Activated naive CD8-positive, alpha-beta T cell treated with anti-CD3 and anti-CD28 coated beads for 36 hours (primary cell): ENCODE measurements at regions not wholly inside any gene's neighbourhood (a gene's known extent, or its start where the extent isn't known, plus 50 kb on each side); places are given as distances from the start of the nearest gene placed in this dataset.
"Not testable (repeated sequence)": the region's sequence is repeated elsewhere in the genome, so short reads cannot be mapped to it uniquely, and the experiment has no call there.

Experiments
- DNase-seq: peaks from one replicate; pipeline ENCODE4 v3.0.0; 2021
- H3K27ac Mint-ChIP-seq: one replicate; pipeline ENCODE4 v1.8.0; 2022; ENCODE audit warnings: mild to moderate bottlenecking, moderate library complexity, mixed read lengths
- H3K27me3 Mint-ChIP-seq: one replicate; pipeline ENCODE4 v1.8.0; 2022; ENCODE audit warnings: mild to moderate bottlenecking, mixed read lengths
- H3K36me3 Mint-ChIP-seq: one replicate; pipeline ENCODE4 v1.8.0; 2021; ENCODE audit warnings: mild to moderate bottlenecking, mixed read lengths
- H3K4me1 Mint-ChIP-seq: one replicate; pipeline ENCODE4 v1.8.0; 2021; ENCODE audit warnings: mixed read lengths
- H3K4me3 Mint-ChIP-seq: one replicate; pipeline ENCODE4 v1.8.0; 2022; ENCODE audit warnings: mild to moderate bottlenecking, moderate library complexity, mixed read lengths
- H3K9me3 Mint-ChIP-seq: one replicate; pipeline ENCODE4 v1.8.0; 2022; ENCODE audit warnings: mixed read lengths

- DNase-seq, H3K4me3 Mint-ChIP-seq, H3K27me3 Mint-ChIP-seq, H3K9me3 Mint-ChIP-seq, H3K27ac Mint-ChIP-seq, H3K4me1 Mint-ChIP-seq, H3K36me3 Mint-ChIP-seq: not testable (repeated sequence)
Measured at GRCh38 chr17:83172646-83173045, 93.2 kb downstream of the METRNL start.

- not testable (repeated sequence) for H3K4me1 Mint-ChIP-seq, H3K27me3 Mint-ChIP-seq, H3K36me3 Mint-ChIP-seq, H3K27ac Mint-ChIP-seq, H3K4me3 Mint-ChIP-seq, H3K9me3 Mint-ChIP-seq, DNase-seq
Measured at GRCh38 chr17:83173180-83173913, 93.9 kb downstream of the METRNL start.

DNA sequence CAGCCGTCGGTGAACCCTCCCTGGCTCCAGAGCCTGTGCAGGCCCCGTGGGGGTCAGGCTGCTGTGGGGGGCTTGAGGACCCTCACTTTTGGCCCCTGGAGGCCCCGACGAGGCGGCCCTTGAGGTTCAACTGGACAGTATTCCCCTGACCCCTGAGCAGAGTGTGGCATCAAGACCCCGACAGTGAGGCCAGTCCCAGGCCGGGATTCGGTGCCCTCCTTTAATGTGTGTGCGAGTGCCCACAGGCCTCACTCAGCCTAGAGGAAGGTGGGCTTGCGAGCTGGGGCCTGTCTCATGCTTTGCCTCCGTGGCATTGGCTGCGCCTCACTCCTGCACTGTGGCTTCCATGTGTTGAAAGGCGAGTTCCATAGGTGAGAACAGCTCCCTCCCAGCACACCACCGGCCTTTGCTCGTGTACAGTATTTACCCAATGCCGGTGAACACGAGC is 94.5 kb downstream of the METRNL start:
- DNase-seq, result no peak
- H3K9me3 Mint-ChIP-seq, result no peaks in the 10 kb centered on the region
- no peak overlapping the region for H3K27ac Mint-ChIP-seq
- H3K27me3 Mint-ChIP-seq, result peaks cover 8% of the 10 kb centered on the region
- no peak overlapping the region for H3K4me3 Mint-ChIP-seq
- H3K4me1 Mint-ChIP-seq, result no peaks in the 10 kb centered on the region
- H3K36me3 Mint-ChIP-seq, result peaks cover 1% of the 10 kb centered on the region

DNA sequence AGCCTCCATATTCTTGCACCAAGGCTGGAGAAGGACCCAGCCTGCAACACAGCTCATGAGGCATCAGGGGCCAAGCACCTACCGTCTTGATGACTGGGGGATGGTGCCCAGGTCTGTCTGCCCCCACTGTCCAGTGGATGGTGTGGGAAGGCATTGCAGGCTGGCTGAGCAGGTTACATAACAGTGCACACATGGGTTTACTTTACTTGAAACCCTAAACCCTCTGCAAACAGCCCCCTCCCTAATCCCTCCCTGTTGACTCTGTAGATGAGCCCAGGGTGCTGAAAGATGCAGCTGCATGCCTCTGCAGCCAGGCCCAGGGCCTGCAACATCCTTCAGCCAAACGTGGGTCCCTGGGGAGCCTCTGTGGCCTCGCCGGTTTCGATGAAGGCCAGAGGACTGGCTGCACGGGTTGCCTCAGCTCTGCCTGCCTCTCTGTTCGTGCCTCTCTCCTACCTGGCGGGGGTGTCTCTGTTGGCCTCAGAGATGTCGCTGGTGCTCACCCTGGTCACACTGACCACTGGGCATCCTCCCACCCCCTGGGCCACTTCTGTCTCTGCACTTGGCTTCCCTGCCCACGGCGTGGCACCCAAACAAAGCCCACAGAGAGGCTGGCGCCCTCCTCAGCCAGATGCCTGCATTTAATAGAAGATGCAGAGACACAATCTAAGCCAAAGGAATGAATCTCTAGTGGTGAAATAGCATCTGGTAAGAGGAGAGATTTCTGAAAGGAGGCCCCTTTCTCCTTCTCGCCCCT is 95.1 kb downstream of the METRNL start:
- no peak for DNase-seq
- no peaks in the 10 kb centered on the region for H3K36me3 Mint-ChIP-seq
- H3K27me3 Mint-ChIP-seq, result peaks cover 3% of the 10 kb centered on the region
- H3K27ac Mint-ChIP-seq, result no peak overlapping the region
- no peaks in the 10 kb centered on the region for H3K9me3 Mint-ChIP-seq
- no peak overlapping the region for H3K4me3 Mint-ChIP-seq
- H3K4me1 Mint-ChIP-seq, result no peaks in the 10 kb centered on the region

DNA sequence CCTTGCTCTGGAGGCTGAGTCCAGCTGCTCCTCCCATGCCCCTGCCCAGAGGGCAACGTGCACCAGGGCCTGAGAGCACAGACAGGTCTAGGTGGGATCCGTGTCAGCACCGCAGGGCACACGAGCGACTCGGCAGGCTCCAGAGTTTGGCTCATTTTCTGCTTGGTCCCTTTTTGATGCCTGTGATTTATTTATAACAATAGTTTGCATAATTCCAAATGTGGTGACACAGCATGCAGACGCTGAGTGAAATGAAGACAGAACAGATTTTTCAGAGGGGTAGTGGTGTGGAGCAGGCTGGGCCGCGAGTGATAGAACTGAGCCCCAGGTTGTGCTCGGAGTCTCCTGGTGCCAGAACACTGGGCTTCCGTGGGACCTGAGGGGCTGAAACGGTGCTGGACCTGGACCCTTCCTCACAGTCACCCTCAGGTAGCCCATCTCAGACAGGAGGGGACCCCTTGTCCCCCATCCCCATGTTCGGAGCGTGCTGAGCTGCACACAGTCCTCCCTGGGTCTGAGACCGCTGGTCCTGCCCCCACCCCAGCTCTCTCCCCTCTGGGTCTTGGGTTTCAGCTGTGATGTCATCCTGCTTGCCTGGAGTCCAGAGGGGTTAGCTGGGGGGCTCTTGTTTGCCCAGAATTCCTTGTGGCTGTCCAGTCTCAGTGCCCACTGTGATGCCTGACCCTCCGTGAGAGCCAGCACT is 95.9 kb downstream of the METRNL start:
- Mint-ChIP-seq H3K4me3 (no peak overlapping the region), H3K27ac (no peak overlapping the region), H3K27me3 (no peaks in the 10 kb centered on the region), H3K36me3 (no peaks in the 10 kb centered on the region), H3K4me1 (no peaks in the 10 kb centered on the region), H3K9me3 (no peaks in the 10 kb centered on the region)
- DNase-seq, result no peak

DNA sequence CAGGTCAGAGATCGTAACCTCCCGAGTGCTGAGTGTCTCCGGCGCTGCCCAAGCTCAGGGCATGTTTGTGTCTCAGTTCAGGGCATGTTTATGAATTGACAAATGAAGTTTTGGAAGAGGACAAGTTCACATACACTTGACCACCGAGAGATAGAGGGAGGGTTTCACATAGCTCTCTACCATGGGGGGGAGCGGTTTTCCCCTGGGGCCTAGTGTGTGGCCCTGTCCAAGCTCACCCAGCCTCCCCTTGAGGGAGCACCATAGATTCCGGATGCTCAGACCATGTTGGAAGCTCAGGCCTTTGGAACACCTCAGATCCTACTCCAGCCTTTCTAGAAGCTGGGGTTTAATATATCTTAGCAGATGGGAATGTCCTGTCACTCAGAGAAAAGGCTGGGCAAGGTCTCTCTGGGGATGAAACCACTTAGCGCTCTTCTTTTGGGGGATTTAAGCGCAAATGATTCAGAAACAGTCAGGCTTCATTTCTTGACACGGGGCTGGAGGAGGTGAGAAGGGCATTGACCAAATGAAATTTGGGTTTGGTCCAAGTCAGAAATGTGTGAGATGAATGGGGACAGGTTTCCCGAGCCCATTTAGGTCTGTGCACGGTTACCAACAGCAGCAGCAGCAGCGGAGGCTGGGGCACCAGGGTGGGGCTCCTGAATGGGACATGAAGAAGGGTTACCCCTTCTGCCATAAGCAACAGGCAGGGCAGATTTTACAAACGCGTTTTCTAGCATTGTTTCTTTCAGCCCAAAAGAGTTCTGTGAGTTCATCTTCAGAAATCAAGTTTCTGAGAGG is 96.6 kb downstream of the METRNL start:
- Mint-ChIP-seq H3K27me3 (no peaks in the 10 kb centered on the region), H3K9me3 (no peaks in the 10 kb centered on the region), H3K4me1 (no peaks in the 10 kb centered on the region), H3K4me3 (no peak overlapping the region), H3K36me3 (no peaks in the 10 kb centered on the region), H3K27ac (no peak overlapping the region)
- no peak for DNase-seq

DNA sequence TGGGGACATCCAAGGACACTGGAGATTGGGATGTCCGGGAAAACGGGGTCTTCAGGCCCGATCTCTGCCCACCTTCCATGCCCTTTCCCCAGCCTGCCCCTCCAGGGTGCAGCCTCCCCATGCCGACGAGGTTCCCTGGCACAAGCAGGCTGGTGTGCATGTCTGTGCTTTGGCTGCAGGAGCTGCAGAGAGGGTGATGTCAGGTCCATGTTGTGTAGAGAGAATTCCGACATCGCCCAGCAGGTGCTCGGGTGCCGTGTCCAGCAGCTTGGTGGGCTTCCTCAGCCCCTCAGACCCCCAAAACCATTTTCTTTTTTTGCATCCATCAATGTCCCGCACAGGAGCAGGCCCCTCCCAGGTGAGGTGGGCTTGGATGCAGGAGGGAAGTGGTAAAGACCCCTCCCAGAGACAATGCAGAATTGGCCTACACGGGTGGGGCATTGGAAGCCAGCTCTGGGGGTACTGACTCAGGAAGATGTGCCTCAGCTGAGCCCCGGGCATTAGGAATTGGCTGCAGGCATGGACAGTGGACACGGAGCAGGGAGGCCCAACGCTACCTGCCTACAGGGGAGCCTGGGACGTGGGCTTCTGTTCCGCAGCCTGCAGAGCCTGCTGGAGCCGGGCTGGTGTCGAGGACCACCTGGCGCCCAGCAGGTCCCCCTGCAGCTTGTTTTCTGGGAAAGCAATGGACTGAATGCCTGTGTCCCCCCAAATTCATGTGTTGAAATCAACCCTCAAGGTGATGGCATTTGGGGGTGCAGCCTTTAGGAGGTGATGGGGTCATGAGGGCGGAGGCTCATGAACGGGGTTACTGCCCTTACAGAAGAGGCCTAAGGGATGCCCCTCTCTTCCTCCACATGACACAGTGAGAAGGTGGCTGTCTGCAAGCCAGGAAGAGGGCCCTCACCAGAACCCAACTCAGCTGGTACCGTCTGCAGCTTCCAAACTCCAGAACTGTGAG is 97.5 kb downstream of the METRNL start:
- Mint-ChIP-seq H3K27me3 (no peaks in the 10 kb centered on the region), H3K4me1 (no peaks in the 10 kb centered on the region), H3K36me3 (no peaks in the 10 kb centered on the region), H3K9me3 (no peaks in the 10 kb centered on the region), H3K27ac (no peak overlapping the region), H3K4me3 (no peak overlapping the region)
- DNase-seq, result no peak

DNA sequence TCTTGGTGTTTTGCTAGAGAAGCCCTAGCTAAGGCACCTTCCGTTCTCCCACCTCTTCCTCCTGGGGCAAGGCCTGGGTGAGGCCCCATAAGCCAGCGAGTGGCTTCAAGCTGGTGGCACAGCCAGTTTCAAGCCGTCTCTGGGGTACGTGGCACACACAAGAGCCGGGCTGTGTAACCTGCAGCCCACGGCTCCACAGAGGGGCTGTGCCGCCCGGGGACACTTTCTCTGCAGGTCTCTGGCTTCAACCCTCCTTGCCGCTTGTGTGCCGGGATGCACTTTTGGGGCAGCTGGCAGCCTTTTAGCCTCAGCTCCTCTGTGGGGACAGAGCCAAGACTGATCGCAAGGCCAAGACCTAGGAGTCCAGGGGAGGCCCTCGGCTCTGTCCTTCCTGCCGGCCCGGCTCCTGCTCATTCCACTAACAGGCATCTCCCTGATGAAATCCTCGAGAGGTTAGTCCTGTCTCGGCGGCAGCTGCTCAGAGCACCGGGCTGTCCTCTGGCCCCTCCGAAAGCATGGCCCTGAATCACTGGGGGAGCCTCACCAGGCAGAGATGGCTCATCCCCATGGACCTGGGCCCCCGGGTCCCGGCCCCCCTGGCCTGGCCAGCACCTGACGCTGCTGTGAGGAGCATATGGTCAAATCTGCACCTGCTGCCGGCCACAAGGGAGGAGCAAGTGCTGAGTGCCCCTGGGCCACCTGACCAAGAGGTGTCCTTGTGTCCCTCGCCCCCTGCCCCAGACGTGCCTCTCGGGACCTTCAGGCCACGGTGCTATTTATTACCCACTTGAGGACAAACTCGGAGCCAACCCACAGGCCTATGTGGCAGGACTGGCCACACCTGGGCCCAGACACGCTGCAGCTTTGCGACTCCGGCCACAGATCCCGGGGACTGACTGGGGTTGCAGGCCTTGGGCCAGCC is 98.5 kb downstream of the METRNL start:
- no peaks in the 10 kb centered on the region for H3K27me3 Mint-ChIP-seq
- H3K4me3 Mint-ChIP-seq, result no peak overlapping the region
- no peak for DNase-seq
- no peaks in the 10 kb centered on the region for H3K4me1 Mint-ChIP-seq
- H3K36me3 Mint-ChIP-seq, result no peaks in the 10 kb centered on the region
- no peak overlapping the region for H3K27ac Mint-ChIP-seq
- H3K9me3 Mint-ChIP-seq, result no peaks in the 10 kb centered on the region

GRCh38 chr17:83178533-83179304 is 99.3 kb downstream of the METRNL start:
- H3K36me3 Mint-ChIP-seq, result no peaks in the 10 kb centered on the region
- no peak overlapping the region for H3K4me3 Mint-ChIP-seq
- no peak for DNase-seq
- no peaks in the 10 kb centered on the region for H3K4me1 Mint-ChIP-seq
- H3K27ac Mint-ChIP-seq, result no peak overlapping the region
- no peaks in the 10 kb centered on the region for H3K27me3 Mint-ChIP-seq
- no peaks in the 10 kb centered on the region for H3K9me3 Mint-ChIP-seq

- no peak overlapping the region for H3K4me3 Mint-ChIP-seq
- no peaks in the 10 kb centered on the region for H3K4me1 Mint-ChIP-seq
- no peak overlapping the region for H3K27ac Mint-ChIP-seq
- no peaks in the 10 kb centered on the region for H3K9me3 Mint-ChIP-seq
- no peak for DNase-seq
- H3K36me3 Mint-ChIP-seq, result no peaks in the 10 kb centered on the region
- no peaks in the 10 kb centered on the region for H3K27me3 Mint-ChIP-seq
Measured at GRCh38 chr17:83179374-83179773, 100.0 kb downstream of the METRNL start.

- no peaks in the 10 kb centered on the region for H3K9me3 Mint-ChIP-seq
- H3K4me1 Mint-ChIP-seq, result no peaks in the 10 kb centered on the region
- H3K36me3 Mint-ChIP-seq, result no peaks in the 10 kb centered on the region
- H3K4me3 Mint-ChIP-seq, result no peak overlapping the region
- no peak overlapping the region for H3K27ac Mint-ChIP-seq
- DNase-seq, result no peak
- no peaks in the 10 kb centered on the region for H3K27me3 Mint-ChIP-seq
Measured at GRCh38 chr17:83179811-83180210, 100.4 kb downstream of the METRNL start.

- H3K27me3 Mint-ChIP-seq, result no peaks in the 10 kb centered on the region
- H3K4me1 Mint-ChIP-seq, result no peaks in the 10 kb centered on the region
- no peak overlapping the region for H3K4me3 Mint-ChIP-seq
- no peaks in the 10 kb centered on the region for H3K36me3 Mint-ChIP-seq
- no peak overlapping the region for H3K27ac Mint-ChIP-seq
- DNase-seq, result no peak
- no peaks in the 10 kb centered on the region for H3K9me3 Mint-ChIP-seq
Measured at GRCh38 chr17:83180264-83180995, 101.0 kb downstream of the METRNL start.
